H9 (cell line): ENCODE measurements at regions not wholly inside any gene's neighbourhood (a gene's known extent, or its start where the extent isn't known, plus 50 kb on each side); places are given as distances from the start of the nearest gene placed in this dataset.

ENCODE experiments used
- DNase-seq: peaks from one replicate; pipeline ENCODE4 v3.0.0-alpha.2; 2017
- H2AFZ ChIP-seq: one replicate; pipeline ENCODE4 v1.6.1; 2013; ENCODE audit warnings: mild to moderate bottlenecking, low read length, control low read depth, moderate library complexity
- H2AK5ac ChIP-seq: 2 replicates; pipeline ENCODE4 v1.6.1; 2013; ENCODE audit warnings: low read length, control low read depth, mixed read lengths; ENCODE audit not compliant: insufficient read length
- H2BK120ac ChIP-seq: one replicate; pipeline ENCODE4 v1.6.1; 2013; ENCODE audit warnings: low read depth, mild to moderate bottlenecking, low read length, control low read depth, inconsistent platforms; ENCODE audit not compliant: poor library complexity, severe bottlenecking
- H2BK12ac ChIP-seq: 2 replicates; pipeline ENCODE4 v1.6.1; 2013; ENCODE audit warnings: low read length, control low read depth, mixed read lengths, low read depth; ENCODE audit not compliant: insufficient read length
- H2BK15ac ChIP-seq: 2 replicates; pipeline ENCODE4 v1.6.1; 2013; ENCODE audit warnings: low read depth, low read length, control low read depth
- H2BK20ac ChIP-seq: one replicate; pipeline ENCODE4 v1.6.1; 2013; ENCODE audit warnings: low read depth, mild to moderate bottlenecking, low read length, control low read depth, inconsistent platforms; ENCODE audit not compliant: poor library complexity, severe bottlenecking
- H2BK5ac ChIP-seq: 2 replicates; pipeline ENCODE4 v1.6.1; 2013; ENCODE audit warnings: low read length, control low read depth, mixed read lengths; ENCODE audit not compliant: insufficient read length
- H3K14ac ChIP-seq: 2 replicates; pipeline ENCODE4 v1.6.1; 2013; ENCODE audit warnings: low read length, control low read depth; ENCODE audit not compliant: insufficient read depth
- H3K18ac ChIP-seq: 2 replicates; pipeline ENCODE4 v1.6.1; 2013; ENCODE audit warnings: low read depth, mild to moderate bottlenecking, mixed read lengths, low read length, control low read depth; ENCODE audit not compliant: insufficient read length
- H3K23ac ChIP-seq: 2 replicates; pipeline ENCODE4 v1.6.1; 2013; ENCODE audit warnings: low read length, control low read depth, mixed read lengths, low read depth; ENCODE audit not compliant: insufficient read length
- H3K23me2 ChIP-seq: 2 replicates; pipeline ENCODE4 v1.6.1; 2013; ENCODE audit warnings: low read depth, mild to moderate bottlenecking, mixed read lengths, low read length, control low read depth; ENCODE audit not compliant: insufficient read length, poor library complexity, severe bottlenecking
- H3K27ac ChIP-seq: 2 replicates; pipeline ENCODE4 v1.5.1; 2013; ENCODE audit warnings: low read length, control low read depth, mixed read lengths, low read depth; ENCODE audit not compliant: insufficient read length
- H3K27me3 ChIP-seq: 2 replicates; pipeline ENCODE4 v1.6.1; 2013; ENCODE audit warnings: low read length, control low read depth, inconsistent platforms; ENCODE audit not compliant: insufficient read depth
- H3K4ac ChIP-seq: 2 replicates; pipeline ENCODE4 v1.6.1; 2013; ENCODE audit warnings: low read depth, mild to moderate bottlenecking, control low read depth, inconsistent platforms, low read length, moderate library complexity
- H3K4me1 ChIP-seq: 2 replicates; pipeline ENCODE4 v1.6.1; 2013; ENCODE audit warnings: low read length, control low read depth, inconsistent platforms; ENCODE audit not compliant: insufficient read depth
- H3K4me2 ChIP-seq: 2 replicates; pipeline ENCODE4 v1.6.1; 2013; ENCODE audit warnings: low read length, control low read depth, mixed read lengths; ENCODE audit not compliant: insufficient read length, insufficient read depth
- H3K56ac ChIP-seq: 2 replicates; pipeline ENCODE4 v1.6.1; 2013; ENCODE audit warnings: low read depth, mild to moderate bottlenecking, mixed read lengths, low read length, control low read depth; ENCODE audit not compliant: insufficient read length
- H3K79me1 ChIP-seq: 2 replicates; pipeline ENCODE4 v1.6.1; 2013; ENCODE audit warnings: low read depth, mild to moderate bottlenecking, moderate library complexity, low read length, control low read depth, inconsistent platforms; ENCODE audit not compliant: insufficient read depth, poor library complexity, severe bottlenecking
- H3K79me2 ChIP-seq: 2 replicates; pipeline ENCODE4 v1.6.1; 2013; ENCODE audit warnings: low read length, control low read depth, inconsistent platforms; ENCODE audit not compliant: insufficient read depth
- H3K9ac ChIP-seq: 2 replicates; pipeline ENCODE4 v1.6.1; 2013; ENCODE audit warnings: low read length, control low read depth, mixed read lengths; ENCODE audit not compliant: insufficient read length; ENCODE audit errors: extremely low read depth
- H3K9me3 ChIP-seq: one replicate; pipeline ENCODE4 v1.6.1; 2013; ENCODE audit warnings: low read depth, low read length, inconsistent platforms; ENCODE audit not compliant: control insufficient read depth
- H3T11ph ChIP-seq: one replicate; pipeline ENCODE4 v1.6.1; 2013; ENCODE audit warnings: mild to moderate bottlenecking, low read length, control low read depth, inconsistent platforms
- H4K20me1 ChIP-seq: one replicate; pipeline ENCODE4 v1.6.1; 2013; ENCODE audit not compliant: control insufficient read depth, insufficient read length, insufficient read depth
- H4K5ac ChIP-seq: 2 replicates; pipeline ENCODE4 v1.6.1; 2013; ENCODE audit warnings: low read depth, mild to moderate bottlenecking, mixed read lengths, low read length, control low read depth; ENCODE audit not compliant: insufficient read length
- H4K8ac ChIP-seq: replicated peaks from 2 replicates; pipeline ENCODE4 v1.6.1; 2013; ENCODE audit warnings: low read length, control low read depth, mixed read lengths, low read depth; ENCODE audit not compliant: insufficient read length
- H4K91ac ChIP-seq: 2 replicates; pipeline ENCODE4 v1.6.1; 2013; ENCODE audit warnings: low read depth, mild to moderate bottlenecking, moderate library complexity, mixed read lengths, low read length, control low read depth; ENCODE audit not compliant: insufficient read length
- H3K27ac Mint-ChIP-seq, 3 experiments: 2 replicates in 2 of 3; 3 replicates in 1 of 3; pipeline ENCODE4 v1.8.0; 2020 to 2021; ENCODE audit warnings: mixed read lengths in 3 of 3, mild to moderate bottlenecking in 1 of 3, moderate library complexity in 1 of 3
- H3K27me3 Mint-ChIP-seq: 2 replicates; pipeline ENCODE4 v1.8.0; 2021; ENCODE audit warnings: low read depth, mild to moderate bottlenecking, moderate library complexity, mixed read lengths
- H3K36me3 Mint-ChIP-seq, 3 experiments: 2 replicates in 2 of 3; 3 replicates in 1 of 3; pipeline ENCODE4 v1.8.0; 2020 to 2021; ENCODE audit warnings: low read depth in 3 of 3, mixed read lengths in 3 of 3; ENCODE audit not compliant: insufficient read depth in 1 of 3
- H3K4me1 Mint-ChIP-seq, 2 experiments: 2 replicates each; pipeline ENCODE4 v1.8.0; 2020; ENCODE audit warnings: mixed read lengths in 2 of 2
- H3K4me3 Mint-ChIP-seq, 2 experiments: 2 replicates in 1 of 2; 3 replicates in 1 of 2; pipeline ENCODE4 v1.8.0; 2020 to 2021; ENCODE audit warnings: mild to moderate bottlenecking in 2 of 2, mixed read lengths in 2 of 2, moderate library complexity in 1 of 2
- H3K9me3 Mint-ChIP-seq, 2 experiments: 2 replicates in 1 of 2; 3 replicates in 1 of 2; pipeline ENCODE4 v1.8.0; 2020; ENCODE audit warnings: mild to moderate bottlenecking in 2 of 2, mixed read lengths in 2 of 2, moderate library complexity in 1 of 2
- WGBS: extraction: QIAGEN DNeasy Blood & Tissue Kit; methylation state at CpG from one replicate; pipeline ENCODE4 v1.1.7; 2013; ENCODE audit warnings: missing lambda C conversion rate, low lambda C conversion rate, mixed read lengths; ENCODE audit not compliant: insufficient read length; ENCODE audit errors: extremely low coverage; 5-methylcytosine and 5-hydroxymethylcytosine counted together
- TF ChIP-seq, protein P1 (sequence below): fragments of 200-600 bp; sonication (generic); conservative IDR thresholded peaks from 3 replicates; pipeline ENCODE4 v1.8.0; 2021; ENCODE audit warnings: antibody characterized with exemption, mild to moderate bottlenecking

DNA sequence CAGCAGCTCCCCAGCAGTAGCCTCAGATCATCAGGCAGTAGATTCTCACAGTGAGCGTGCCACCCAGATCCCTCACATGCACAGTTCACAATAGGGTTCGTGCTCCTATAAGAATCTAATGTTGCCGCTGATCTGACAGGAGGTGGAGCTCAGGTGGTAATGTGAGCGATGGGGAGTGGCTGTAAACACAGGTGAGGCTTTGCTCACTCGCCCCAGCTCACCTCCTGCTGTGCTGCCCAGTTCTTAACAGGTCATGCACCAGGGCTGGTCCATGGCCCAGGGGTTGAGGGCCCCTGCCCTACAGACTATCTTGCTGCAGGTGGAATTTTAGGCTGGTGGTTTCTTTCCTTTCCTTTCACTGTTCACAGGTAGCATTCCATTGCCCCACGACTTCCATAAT is 100.2 kb downstream of the MRPL36 start:
- Histone ChIP-seq H3K27ac (no peak overlapping the region), H2BK20ac (no peak overlapping the region), H3K79me2 (no peaks in the 10 kb centered on the region), H3K4me1 (no peaks in the 10 kb centered on the region), H4K8ac (no peak overlapping the region), H4K91ac (no peak overlapping the region), H3T11ph (no peak overlapping the region), H2AK5ac (no peak overlapping the region), H3K79me1 (no peaks in the 10 kb centered on the region), H3K23ac (no peak overlapping the region), H4K20me1 (no peaks in the 10 kb centered on the region), H3K27me3 (no peaks in the 10 kb centered on the region), H2BK120ac (no peak overlapping the region), H2BK12ac (no peak overlapping the region), H4K5ac (no peak overlapping the region), H3K18ac (no peak overlapping the region), H2BK5ac (no peak overlapping the region), H3K9me3 (no peaks in the 10 kb centered on the region), H3K23me2 (no peaks in the 10 kb centered on the region), H3K56ac (no peak overlapping the region), H3K4ac (no peak overlapping the region), H3K14ac (no peak overlapping the region; the same call in 1 of the 2 replicates), H2BK15ac (no peak overlapping the region), H2AFZ (no peak overlapping the region), H3K4me2 (no peak overlapping the region), H3K9ac (no peak overlapping the region)
- Mint-ChIP-seq H3K4me1 (peaks cover 16 to 18% of the 10 kb centered on the region in 2 experiments), H3K9me3 (peaks cover 8 to 10% of the 10 kb centered on the region in 2 experiments; a peak in 4 of 5 replicates), H3K27ac (no peak overlapping the region), H3K36me3 (peaks cover 0 to 6% (median 6%) of the 10 kb centered on the region in 3 experiments; a peak in 3 of 7 replicates), H3K27me3 (peaks cover 14% of the 10 kb centered on the region), H3K4me3 (no peak overlapping the region)
- WGBS: no CpG with 5 or more reads among the region's 6 CpGs
- DNase-seq: no peak
- TF ChIP-seq, protein P1, sequence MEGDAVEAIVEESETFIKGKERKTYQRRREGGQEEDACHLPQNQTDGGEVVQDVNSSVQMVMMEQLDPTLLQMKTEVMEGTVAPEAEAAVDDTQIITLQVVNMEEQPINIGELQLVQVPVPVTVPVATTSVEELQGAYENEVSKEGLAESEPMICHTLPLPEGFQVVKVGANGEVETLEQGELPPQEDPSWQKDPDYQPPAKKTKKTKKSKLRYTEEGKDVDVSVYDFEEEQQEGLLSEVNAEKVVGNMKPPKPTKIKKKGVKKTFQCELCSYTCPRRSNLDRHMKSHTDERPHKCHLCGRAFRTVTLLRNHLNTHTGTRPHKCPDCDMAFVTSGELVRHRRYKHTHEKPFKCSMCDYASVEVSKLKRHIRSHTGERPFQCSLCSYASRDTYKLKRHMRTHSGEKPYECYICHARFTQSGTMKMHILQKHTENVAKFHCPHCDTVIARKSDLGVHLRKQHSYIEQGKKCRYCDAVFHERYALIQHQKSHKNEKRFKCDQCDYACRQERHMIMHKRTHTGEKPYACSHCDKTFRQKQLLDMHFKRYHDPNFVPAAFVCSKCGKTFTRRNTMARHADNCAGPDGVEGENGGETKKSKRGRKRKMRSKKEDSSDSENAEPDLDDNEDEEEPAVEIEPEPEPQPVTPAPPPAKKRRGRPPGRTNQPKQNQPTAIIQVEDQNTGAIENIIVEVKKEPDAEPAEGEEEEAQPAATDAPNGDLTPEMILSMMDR: no peak
